ENCODE measurements at regions not wholly inside any gene's neighbourhood (a gene's known extent, or its start where the extent isn't known, plus 50 kb on each side); places are given as distances from the start of the nearest gene placed in this dataset.

- TF ChIP-seq EZH2 (IDR thresholded peaks at IDR 0.05; ENCODE audit: insufficient read depth, poor library complexity, severe bottlenecking), result no peak
- no peak for TF ChIP-seq EZH2phosphoT487 (IDR thresholded peaks at IDR 0.05; ENCODE audit: insufficient read depth, low read depth)
These were observed 97.7 kb upstream of the VSTM2B start for GRCh38 chr19:29428071-29428470.
